NCI-H2029 treated with DMSO at 0.1 percent for 48 hours (cell line): ENCODE measurements at regions not wholly inside any gene's neighbourhood (a gene's known extent, or its start where the extent isn't known, plus 50 kb on each side); places are given as distances from the start of the nearest gene placed in this dataset.
A peak's percentile ranks its signal among the peaks of the same experiment; 100 is the strongest.
"Not testable (repeated sequence)": the region's sequence is repeated elsewhere in the genome, so short reads cannot be mapped to it uniquely, and the experiment has no call there.

ENCODE experiments used
- DNase-seq: peaks from one replicate; lab custom pipeline; 2025; lab: John Stamatoyannopoulos, UW

GRCh38 chr1:149635290-149635899 lies 51.7 kb downstream of the PPIAL4C start:
- not testable (repeated sequence) for DNase-seq

- peak; percentile 0 for DNase-seq
Observed at GRCh38 chr1:149636286-149637122, 52.9 kb downstream of the PPIAL4C start.

GRCh38 chr1:149638481-149638880 lies 54.8 kb downstream of the PPIAL4C start:
- DNase-seq, result not testable (repeated sequence)

GRCh38 chr1:149638901-149639658 lies 55.4 kb downstream of the PPIAL4C start:
- DNase-seq, result not testable (repeated sequence)

GRCh38 chr1:149641179-149641578 lies 57.5 kb downstream of the PPIAL4C start:
- DNase-seq, result not testable (repeated sequence)

- DNase-seq, result not testable (repeated sequence)
Observed at GRCh38 chr1:149644818-149645217, 61.2 kb downstream of the PPIAL4C start.

- not testable (repeated sequence) for DNase-seq
Observed at GRCh38 chr1:149646360-149647017, 62.8 kb downstream of the PPIAL4C start.

GRCh38 chr1:149647018-149647373 lies 63.3 kb downstream of the PPIAL4C start:
- DNase-seq, result not testable (repeated sequence)

GRCh38 chr1:149657750-149658149 lies 74.1 kb downstream of the PPIAL4C start:
- DNase-seq, result not testable (repeated sequence)

- not testable (repeated sequence) for DNase-seq
Observed at GRCh38 chr1:149658175-149658574, 74.5 kb downstream of the PPIAL4C start.

GRCh38 chr1:149664624-149665023 lies 81.0 kb downstream of the PPIAL4C start:
- DNase-seq, result not testable (repeated sequence)

- not testable (repeated sequence) for DNase-seq
Observed at GRCh38 chr1:149665033-149665432, 81.4 kb downstream of the PPIAL4C start.

GRCh38 chr1:149665528-149665927 lies 81.9 kb downstream of the PPIAL4C start:
- not testable (repeated sequence) for DNase-seq

GRCh38 chr1:149673231-149673909 lies 89.7 kb downstream of the PPIAL4C start:
- DNase-seq, result not testable (repeated sequence)

- not testable (repeated sequence) for DNase-seq
Observed at GRCh38 chr1:149674921-149675320, 91.3 kb downstream of the PPIAL4C start.

GRCh38 chr1:149677359-149677758 lies 93.7 kb downstream of the PPIAL4C start:
- not testable (repeated sequence) for DNase-seq

- not testable (repeated sequence) for DNase-seq
Observed at GRCh38 chr1:149686593-149687238, 95.8 kb upstream of the FCGR1A start.

- not testable (repeated sequence) for DNase-seq
Observed at GRCh38 chr1:149691399-149691798, 91.1 kb upstream of the FCGR1A start.

GRCh38 chr1:149692804-149693539 lies 89.5 kb upstream of the FCGR1A start:
- not testable (repeated sequence) for DNase-seq

- DNase-seq, result not testable (repeated sequence)
Observed at GRCh38 chr1:149695066-149695465, 87.4 kb upstream of the FCGR1A start.
